Myocyte (in vitro differentiated cells): ENCODE measurements at regions not wholly inside any gene's neighbourhood (a gene's known extent, or its start where the extent isn't known, plus 50 kb on each side); places are given as distances from the start of the nearest gene placed in this dataset.

Experiments used
- DNase-seq: peaks from one replicate; pipeline ENCODE4 v3.0.0-alpha.2; 2012; ENCODE audit warnings: low read depth

- no peak for DNase-seq
These were observed 156.5 kb downstream of the PAWR start for GRCh38 chr12:79534029-79534867.

- no peak for DNase-seq
These were observed 157.9 kb downstream of the PAWR start for GRCh38 chr12:79532907-79533288.

- peak; percentile 41 for DNase-seq
These were observed 159.2 kb downstream of the PAWR start for GRCh38 chr12:79531518-79531917.

GRCh38 chr12:79527473-79527872 lies 163.3 kb downstream of the PAWR start:
- peak; percentile 12 for DNase-seq

GRCh38 chr12:79525357-79525756 lies 165.4 kb downstream of the PAWR start:
- DNase-seq: no peak

- no peak for DNase-seq
These were observed 166.1 kb downstream of the PAWR start for GRCh38 chr12:79524507-79525148.

- no peak for DNase-seq
These were observed 167.8 kb downstream of the PAWR start for GRCh38 chr12:79522989-79523386.

- DNase-seq: no peak
These were observed 168.3 kb downstream of the PAWR start for GRCh38 chr12:79522257-79522988.

- peak; percentile 7 for DNase-seq
These were observed 169.2 kb downstream of the PAWR start for GRCh38 chr12:79521576-79521975.

GRCh38 chr12:79517363-79517762 lies 173.4 kb downstream of the PAWR start:
- no peak for DNase-seq

- no peak for DNase-seq
These were observed 175.2 kb downstream of the PAWR start for GRCh38 chr12:79515530-79515935.

- no peak for DNase-seq
These were observed 175.8 kb downstream of the PAWR start for GRCh38 chr12:79514730-79515529.

- DNase-seq: no peak
These were observed 178.7 kb downstream of the PAWR start for GRCh38 chr12:79512068-79512467.

- DNase-seq: no peak
These were observed 182.1 kb downstream of the PAWR start for GRCh38 chr12:79508622-79509021.
